Neural progenitor cell (in vitro differentiated cells): ENCODE measurements at regions not wholly inside any gene's neighbourhood (a gene's known extent, or its start where the extent isn't known, plus 50 kb on each side); places are given as distances from the start of the nearest gene placed in this dataset.

Experiments used
- EZH2 ChIP-seq: fragments of 200-600 bp; sonication (generic); IDR thresholded peaks from 2 replicates; pipeline ENCODE4 v1.6.1; 2017; ENCODE audit warnings: antibody characterized with exemption, mild to moderate bottlenecking, moderate library complexity
- TF ChIP-seq, protein P1 (sequence below): fragments of 200-600 bp; sonication (generic); IDR thresholded peaks from 2 replicates; pipeline ENCODE4 v1.5.1; 2017; ENCODE audit warnings: antibody characterized with exemption, mild to moderate bottlenecking

DNA sequence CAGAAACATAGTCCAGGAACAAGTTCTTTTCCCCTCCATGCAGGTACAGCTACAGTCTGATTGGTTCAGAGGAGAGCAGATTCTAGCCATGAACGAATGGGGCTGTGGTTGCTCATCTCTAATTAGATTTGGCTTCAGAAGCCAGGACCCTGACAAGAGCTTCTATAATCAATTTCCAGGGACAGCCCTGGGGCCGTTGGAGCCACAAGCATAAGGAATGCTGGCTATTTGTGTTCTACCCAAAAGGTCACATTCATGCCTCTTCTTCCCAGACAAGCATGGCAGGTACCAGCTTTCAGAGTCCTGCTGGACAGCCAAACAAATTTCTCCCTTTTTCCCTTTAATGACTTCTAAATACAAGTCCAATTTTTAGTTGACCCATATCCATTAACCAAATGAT is 215.5 kb upstream of the LRTM1 start:
- TF ChIP-seq EZH2, result no peak
- TF ChIP-seq, protein P1, sequence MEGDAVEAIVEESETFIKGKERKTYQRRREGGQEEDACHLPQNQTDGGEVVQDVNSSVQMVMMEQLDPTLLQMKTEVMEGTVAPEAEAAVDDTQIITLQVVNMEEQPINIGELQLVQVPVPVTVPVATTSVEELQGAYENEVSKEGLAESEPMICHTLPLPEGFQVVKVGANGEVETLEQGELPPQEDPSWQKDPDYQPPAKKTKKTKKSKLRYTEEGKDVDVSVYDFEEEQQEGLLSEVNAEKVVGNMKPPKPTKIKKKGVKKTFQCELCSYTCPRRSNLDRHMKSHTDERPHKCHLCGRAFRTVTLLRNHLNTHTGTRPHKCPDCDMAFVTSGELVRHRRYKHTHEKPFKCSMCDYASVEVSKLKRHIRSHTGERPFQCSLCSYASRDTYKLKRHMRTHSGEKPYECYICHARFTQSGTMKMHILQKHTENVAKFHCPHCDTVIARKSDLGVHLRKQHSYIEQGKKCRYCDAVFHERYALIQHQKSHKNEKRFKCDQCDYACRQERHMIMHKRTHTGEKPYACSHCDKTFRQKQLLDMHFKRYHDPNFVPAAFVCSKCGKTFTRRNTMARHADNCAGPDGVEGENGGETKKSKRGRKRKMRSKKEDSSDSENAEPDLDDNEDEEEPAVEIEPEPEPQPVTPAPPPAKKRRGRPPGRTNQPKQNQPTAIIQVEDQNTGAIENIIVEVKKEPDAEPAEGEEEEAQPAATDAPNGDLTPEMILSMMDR, result no peak
